Muscle layer of duodenum (tissue), 2 donors: ENCODE measurements at regions not wholly inside any gene's neighbourhood (a gene's known extent, or its start where the extent isn't known, plus 50 kb on each side); places are given as distances from the start of the nearest gene placed in this dataset.

ENCODE experiments used
- H3K27ac ChIP-seq: one replicate; pipeline ENCODE4 v1.7.0; 2013; ENCODE audit warnings: mild to moderate bottlenecking, low read length
- H3K27me3 ChIP-seq: one replicate; pipeline ENCODE4 v1.7.0; 2013; ENCODE audit warnings: low read depth, mild to moderate bottlenecking, control low read depth, low read length
- H3K36me3 ChIP-seq, 2 donors: one replicate each; pipeline ENCODE4 v1.7.0; 2013; ENCODE audit warnings: low read length in 2 of 2, control low read depth in 1 of 2, mild to moderate bottlenecking in 1 of 2; ENCODE audit not compliant: insufficient read depth in 2 of 2, control insufficient read depth in 1 of 2
- H3K4me1 ChIP-seq, 2 donors: one replicate each; pipeline ENCODE4 v1.7.0; 2013; ENCODE audit warnings: low read length in 2 of 2, mild to moderate bottlenecking in 2 of 2, control low read depth in 1 of 2, moderate library complexity in 1 of 2; ENCODE audit not compliant: insufficient read depth in 2 of 2, control insufficient read depth in 1 of 2
- H3K4me3 ChIP-seq, 2 donors: one replicate each; pipeline ENCODE4 v1.7.0; 2013; ENCODE audit warnings: low read length in 2 of 2, low read depth in 1 of 2, mild to moderate bottlenecking in 1 of 2
- H3K9me3 ChIP-seq, 2 donors: one replicate each; pipeline ENCODE4 v1.7.0; 2013; ENCODE audit warnings: low read length in 2 of 2, control low read depth in 1 of 2, mild to moderate bottlenecking in 1 of 2; ENCODE audit not compliant: control insufficient read depth in 1 of 2
- donor health status: healthy.

- H3K4me1 ChIP-seq = no peaks in the 10 kb centered on the region
- H3K27me3 ChIP-seq = no peaks in the 10 kb centered on the region
- no peak overlapping the region for H3K4me3 ChIP-seq
- peaks cover 0 to 3% of the 10 kb centered on the region in 2 donors for H3K9me3 ChIP-seq
- no peaks in the 10 kb centered on the region for H3K36me3 ChIP-seq
- H3K27ac ChIP-seq = no peak overlapping the region
Measured at GRCh38 chr10:130751106-130751840, 560.2 kb downstream of the TCERG1L start.

DNA sequence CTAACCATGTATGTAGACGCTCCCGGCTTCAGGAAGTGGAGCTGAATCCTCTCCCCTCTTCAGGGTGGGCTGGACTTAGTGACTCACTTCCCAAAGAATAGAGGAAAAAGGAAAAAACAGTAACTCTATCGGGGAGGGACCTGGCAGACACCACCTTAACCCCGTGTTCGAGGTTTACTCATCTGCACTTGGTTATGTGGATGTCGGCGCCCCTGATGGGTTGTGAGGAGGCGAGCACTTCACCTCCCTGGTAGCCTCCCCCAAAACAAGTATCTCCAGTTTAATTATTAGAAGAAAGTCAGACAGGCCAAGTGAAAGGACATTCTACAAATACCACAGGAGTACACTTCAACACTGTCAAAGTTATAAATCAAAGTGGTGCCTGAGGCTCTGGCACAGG is 559.7 kb downstream of the TCERG1L start:
- Histone ChIP-seq H3K4me3 (no peak overlapping the region), H3K9me3 (peaks cover 0 to 3% of the 10 kb centered on the region in 2 donors), H3K36me3 (no peaks in the 10 kb centered on the region), H3K27ac (no peak overlapping the region), H3K4me1 (no peaks in the 10 kb centered on the region), H3K27me3 (no peaks in the 10 kb centered on the region)

DNA sequence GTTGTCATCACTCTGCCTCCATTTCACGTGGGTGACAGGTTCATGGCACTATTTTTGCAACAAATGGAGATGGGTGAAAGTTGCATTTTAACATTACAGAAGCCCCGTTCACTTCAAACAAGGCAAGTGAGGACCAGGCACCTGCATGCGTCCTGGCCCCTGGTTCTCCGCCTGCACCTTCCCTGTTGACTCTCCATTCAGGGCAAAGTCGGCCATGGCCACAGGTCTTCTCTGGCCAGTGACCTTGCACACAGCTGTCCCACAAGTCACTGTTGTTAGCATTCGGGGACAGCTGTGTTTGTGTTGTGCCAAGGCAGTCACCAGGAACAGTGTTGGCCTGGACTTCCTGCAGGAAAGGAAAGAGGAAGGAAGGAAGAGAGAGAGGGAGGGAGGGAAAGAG is 554.9 kb downstream of the TCERG1L start:
- Histone ChIP-seq H3K27me3 (no peaks in the 10 kb centered on the region), H3K4me1 (no peaks in the 10 kb centered on the region), H3K4me3 (no peak overlapping the region), H3K9me3 (peaks cover 0 to 3% of the 10 kb centered on the region in 2 donors), H3K36me3 (no peaks in the 10 kb centered on the region), H3K27ac (no peak overlapping the region)

- Histone ChIP-seq H3K9me3 (peaks cover 0 to 3% of the 10 kb centered on the region in 2 donors), H3K4me3 (no peak overlapping the region), H3K27ac (no peak overlapping the region), H3K4me1 (no peaks in the 10 kb centered on the region), H3K27me3 (no peaks in the 10 kb centered on the region), H3K36me3 (no peaks in the 10 kb centered on the region)
Measured at GRCh38 chr10:130757271-130757670, 554.2 kb downstream of the TCERG1L start.

DNA sequence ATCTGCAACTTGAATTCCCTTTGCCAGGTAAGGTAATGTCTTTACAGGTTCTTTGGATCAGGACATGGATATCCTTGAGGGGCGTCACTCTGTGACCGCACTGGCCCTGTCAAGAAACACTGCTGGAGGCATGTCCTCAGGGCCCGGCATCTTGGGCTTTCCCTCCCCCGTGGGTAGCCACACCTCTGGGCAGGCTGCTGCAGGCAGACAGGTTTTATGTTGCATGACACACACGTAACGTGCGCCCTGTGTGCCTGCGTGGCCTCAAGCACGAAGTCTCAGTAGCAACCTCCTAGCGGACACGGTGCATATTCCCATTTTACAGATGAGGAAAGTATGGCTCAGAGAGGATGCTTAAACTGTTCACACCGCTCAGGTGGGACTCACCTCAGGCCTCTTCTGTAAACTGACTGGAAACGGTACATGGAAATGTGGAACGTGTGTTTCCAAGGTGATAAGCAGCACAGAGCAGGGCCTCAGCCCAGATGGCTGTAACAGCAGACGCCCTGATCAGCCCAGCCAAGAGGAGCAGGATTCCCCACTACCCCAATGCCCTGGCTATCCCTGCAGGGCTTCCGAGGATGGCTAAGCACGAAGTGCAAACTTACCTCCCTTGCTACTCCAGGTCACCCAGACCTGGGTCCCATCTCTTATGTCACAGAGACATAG is 553.6 kb downstream of the TCERG1L start:
- H3K27me3 ChIP-seq = no peaks in the 10 kb centered on the region
- H3K4me3 ChIP-seq = no peak overlapping the region
- H3K4me1 ChIP-seq = no peaks in the 10 kb centered on the region
- H3K27ac ChIP-seq = no peak overlapping the region
- no peaks in the 10 kb centered on the region for H3K36me3 ChIP-seq
- H3K9me3 ChIP-seq = peaks cover 0 to 3% of the 10 kb centered on the region in 2 donors

GRCh38 chr10:130758529-130758928 is 553.0 kb downstream of the TCERG1L start:
- Histone ChIP-seq H3K9me3 (peaks cover 0 to 3% of the 10 kb centered on the region in 2 donors), H3K4me3 (no peak overlapping the region), H3K27me3 (no peaks in the 10 kb centered on the region), H3K4me1 (no peaks in the 10 kb centered on the region), H3K27ac (no peak overlapping the region), H3K36me3 (no peaks in the 10 kb centered on the region)

- H3K27me3 ChIP-seq = no peaks in the 10 kb centered on the region
Measured at GRCh38 chr10:130761032-130761575, 550.4 kb downstream of the TCERG1L start.

DNA sequence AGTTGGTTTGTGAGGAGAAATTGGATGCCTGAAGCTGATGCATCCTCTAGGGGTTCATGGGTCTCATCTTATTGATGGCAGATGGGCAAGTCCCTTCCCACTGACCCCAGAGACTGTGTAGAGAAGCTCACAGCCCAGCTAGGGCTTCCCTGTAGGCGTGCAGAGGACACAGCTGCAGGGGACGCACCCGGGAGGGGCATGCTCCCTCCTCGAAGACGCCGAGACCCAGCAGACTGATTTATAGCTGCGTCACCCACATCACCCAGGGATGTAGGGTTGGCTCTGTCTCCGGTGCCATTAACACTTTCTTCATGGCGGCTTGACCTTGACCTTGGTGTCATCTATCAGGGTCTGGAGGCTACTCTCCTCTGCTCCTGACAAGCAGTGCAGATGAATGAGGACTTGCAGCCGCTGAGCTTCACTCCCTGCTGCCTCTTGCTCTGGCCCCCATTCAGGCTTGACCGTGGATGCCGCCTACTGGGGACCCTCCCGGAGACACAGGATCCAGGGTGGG is 549.7 kb downstream of the TCERG1L start:
- Histone ChIP-seq H3K36me3 (no peaks in the 10 kb centered on the region), H3K4me1 (no peaks in the 10 kb centered on the region), H3K27me3 (no peaks in the 10 kb centered on the region), H3K27ac (no peak overlapping the region), H3K9me3 (peaks cover 0 to under 1% of the 10 kb centered on the region in 2 donors), H3K4me3 (no peak overlapping the region)

More at GRCh38 chr10:130761032-130761575, 550.4 kb downstream of the TCERG1L start:
- no peaks in the 10 kb centered on the region for H3K36me3 ChIP-seq
- H3K9me3 ChIP-seq = no peaks in the 10 kb centered on the region
- H3K4me3 ChIP-seq = no peak overlapping the region
- no peak overlapping the region for H3K27ac ChIP-seq
- H3K4me1 ChIP-seq = no peaks in the 10 kb centered on the region

GRCh38 chr10:130762491-130762890 is 549.0 kb downstream of the TCERG1L start:
- H3K4me3 ChIP-seq = no peak overlapping the region
- H3K36me3 ChIP-seq = no peaks in the 10 kb centered on the region
- H3K9me3 ChIP-seq = peaks cover 0 to 6% of the 10 kb centered on the region in 2 donors
- no peaks in the 10 kb centered on the region for H3K4me1 ChIP-seq
- H3K27ac ChIP-seq = no peak overlapping the region
- no peaks in the 10 kb centered on the region for H3K27me3 ChIP-seq

DNA sequence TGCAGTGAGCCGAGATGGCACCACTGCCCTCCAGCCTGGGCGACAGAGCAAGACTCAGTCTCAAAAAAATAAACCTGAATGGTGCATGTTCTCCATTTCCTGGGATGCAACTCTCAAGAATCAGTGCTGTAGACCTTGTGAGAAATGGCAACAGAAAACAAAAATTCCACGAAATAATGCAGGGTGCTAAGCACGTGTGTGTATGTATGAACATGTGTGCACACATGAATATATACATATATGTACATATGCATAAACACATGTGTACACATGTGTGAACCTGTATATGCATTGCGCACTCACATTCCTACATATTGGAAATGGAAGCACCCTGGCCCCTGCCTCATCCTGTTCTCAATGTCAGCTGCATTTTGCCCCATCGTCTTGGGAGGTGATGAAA is 548.5 kb downstream of the TCERG1L start:
- Histone ChIP-seq H3K27me3 (no peaks in the 10 kb centered on the region), H3K36me3 (no peaks in the 10 kb centered on the region), H3K4me1 (no peaks in the 10 kb centered on the region), H3K4me3 (no peak overlapping the region), H3K9me3 (peaks cover 0 to 12% of the 10 kb centered on the region in 2 donors), H3K27ac (no peak overlapping the region)

- no peak overlapping the region for H3K27ac ChIP-seq
- H3K9me3 ChIP-seq = peaks cover 0 to 12% of the 10 kb centered on the region in 2 donors
- no peaks in the 10 kb centered on the region for H3K4me1 ChIP-seq
- no peak overlapping the region for H3K4me3 ChIP-seq
- no peaks in the 10 kb centered on the region for H3K27me3 ChIP-seq
- no peaks in the 10 kb centered on the region for H3K36me3 ChIP-seq
Measured at GRCh38 chr10:130763491-130763890, 548.0 kb downstream of the TCERG1L start.
